ENCODE measurements at regions not wholly inside any gene's neighbourhood (a gene's known extent, or its start where the extent isn't known, plus 50 kb on each side); places are given as distances from the start of the nearest gene placed in this dataset.

- DNase-seq (ENCODE audit: low read depth): no peak
- H3K4me3 ChIP-seq (ENCODE audit: low read depth, low read length): no peak overlapping the region
- TF ChIP-seq CTCF (conservative IDR thresholded peaks at IDR 0.05; ENCODE audit: low read depth, low read length): no peak
Measured at GRCh38 chr9:38336341-38336740, 56.2 kb upstream of the ALDH1B1 start.

GRCh38 chr9:38335686-38336085 is 56.8 kb upstream of the ALDH1B1 start:
- TF ChIP-seq CTCF (conservative IDR thresholded peaks at IDR 0.05; ENCODE audit: low read depth, low read length): no peak

GRCh38 chr9:38334234-38334633 is 58.3 kb upstream of the ALDH1B1 start:
- TF ChIP-seq CTCF (conservative IDR thresholded peaks at IDR 0.05; ENCODE audit: low read depth, low read length): peak; percentile 56
- H3K4me3 ChIP-seq (ENCODE audit: low read depth, low read length): no peak overlapping the region
- no peak for DNase-seq (ENCODE audit: low read depth)

More at GRCh38 chr9:38335686-38336085, 56.8 kb upstream of the ALDH1B1 start:
- H3K4me3 ChIP-seq (ENCODE audit: low read depth, low read length): no peak overlapping the region
- DNase-seq (ENCODE audit: low read depth): no peak

GRCh38 chr9:38333047-38333446 is 59.5 kb upstream of the ALDH1B1 start:
- no peak for DNase-seq (ENCODE audit: low read depth)
- no peak for TF ChIP-seq CTCF (conservative IDR thresholded peaks at IDR 0.05; ENCODE audit: low read depth, low read length)
- H3K4me3 ChIP-seq (ENCODE audit: low read depth, low read length): no peak overlapping the region

GRCh38 chr9:38332625-38333024 is 59.9 kb upstream of the ALDH1B1 start:
- no peak for TF ChIP-seq CTCF (conservative IDR thresholded peaks at IDR 0.05; ENCODE audit: low read depth, low read length)
- DNase-seq (ENCODE audit: low read depth): no peak
- H3K4me3 ChIP-seq (ENCODE audit: low read depth, low read length): no peak overlapping the region

GRCh38 chr9:38331141-38331540 is 61.4 kb upstream of the ALDH1B1 start:
- no peak for DNase-seq (ENCODE audit: low read depth)

More at GRCh38 chr9:38331141-38331540, 61.4 kb upstream of the ALDH1B1 start:
- no peak for TF ChIP-seq CTCF (conservative IDR thresholded peaks at IDR 0.05; ENCODE audit: low read depth, low read length)
- H3K4me3 ChIP-seq (ENCODE audit: low read depth, low read length): no peak overlapping the region

Measured in epithelial cell of proximal tubule (primary cell).